ENCODE measurements at regions not wholly inside any gene's neighbourhood (a gene's known extent, or its start where the extent isn't known, plus 50 kb on each side); places are given as distances from the start of the nearest gene placed in this dataset.

- H3K27me3 Mint-ChIP-seq: no peaks in the 10 kb centered on the region
- CTCF ChIA-PET: no interaction called here
- no peaks in the 10 kb centered on the region for H3K9me3 Mint-ChIP-seq
- H3K36me3 Mint-ChIP-seq (ENCODE audit: low read depth): no peaks in the 10 kb centered on the region
- no peaks in the 10 kb centered on the region for H3K4me1 Mint-ChIP-seq
- DNase-seq (no peak), ATAC-seq (ENCODE audit: low read depth) (no peak)
- H3K27ac Mint-ChIP-seq: no peak overlapping the region
- POLR2A ChIA-PET: no interaction called here
- no peak overlapping the region for H3K4me3 Mint-ChIP-seq
- intact Hi-C loops (cut with micrococcal nuclease): no loop called here
- no peak for TF ChIP-seq CTCF (IDR thresholded peaks at IDR 0.05)
Observed at GRCh38 chr1:177701654-177702353, 268.1 kb downstream of the SEC16B start.

DNA sequence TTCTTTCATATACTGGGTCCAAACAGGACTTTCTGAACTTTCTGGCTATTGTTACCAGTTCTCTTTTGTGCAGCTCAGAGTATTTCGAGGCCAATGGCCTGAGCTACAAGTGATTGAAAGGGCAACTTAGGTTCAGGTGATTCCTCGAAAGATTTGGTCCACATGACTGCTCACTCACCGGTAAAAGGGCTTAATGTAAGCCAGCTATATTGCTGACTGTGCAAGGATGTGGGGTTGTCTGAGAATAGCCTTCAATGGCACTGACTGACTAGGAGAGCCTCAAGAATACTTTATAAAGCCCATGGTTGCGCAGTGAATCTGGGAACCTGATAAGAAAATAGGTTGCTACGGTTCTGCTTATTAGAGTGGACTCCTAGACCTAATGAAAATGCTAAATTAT, 269.0 kb downstream of the SEC16B start:
- no peak overlapping the region for H3K27ac Mint-ChIP-seq
- no peaks in the 10 kb centered on the region for H3K9me3 Mint-ChIP-seq
- ChIA-PET CTCF (no interaction called here), POLR2A (no interaction called here)
- H3K4me1 Mint-ChIP-seq: no peaks in the 10 kb centered on the region
- no peaks in the 10 kb centered on the region for H3K27me3 Mint-ChIP-seq
- DNase-seq (no peak), ATAC-seq (ENCODE audit: low read depth) (no peak)
- intact Hi-C loops (cut with micrococcal nuclease): no loop called here
- no peak for TF ChIP-seq CTCF (IDR thresholded peaks at IDR 0.05)
- H3K4me3 Mint-ChIP-seq: no peak overlapping the region
- H3K36me3 Mint-ChIP-seq (ENCODE audit: low read depth): no peaks in the 10 kb centered on the region

DNA sequence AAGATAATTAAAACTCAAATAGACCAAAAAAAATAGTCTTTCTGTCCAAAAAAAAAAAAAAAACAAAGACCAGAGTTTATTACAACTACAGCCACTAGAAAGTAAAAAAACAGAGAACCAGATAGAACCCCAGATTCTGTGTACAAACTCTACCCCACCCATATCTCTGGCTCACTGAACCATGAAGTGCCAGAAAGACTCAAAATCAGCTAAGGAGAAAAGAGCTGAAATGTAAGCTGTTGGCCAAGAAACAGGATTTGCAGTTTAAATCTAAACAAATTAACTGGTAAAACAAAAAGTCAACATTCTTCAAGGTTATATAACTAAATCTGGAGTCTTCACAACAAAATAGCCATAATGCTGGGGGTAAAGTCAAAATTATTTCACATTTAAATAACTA, 278.9 kb downstream of the SEC16B start:
- Mint-ChIP-seq H3K9me3 (peaks cover 4% of the 10 kb centered on the region), H3K4me1 (no peaks in the 10 kb centered on the region), H3K27me3 (no peaks in the 10 kb centered on the region), H3K4me3 (no peak overlapping the region), H3K27ac (no peak overlapping the region), H3K36me3 (ENCODE audit: low read depth) (no peaks in the 10 kb centered on the region)
- ChIA-PET POLR2A (no interaction called here), CTCF (no interaction called here)
- TF ChIP-seq CTCF (IDR thresholded peaks at IDR 0.05): no peak
- ATAC-seq (ENCODE audit: low read depth) (no peak), DNase-seq (no peak)
- intact Hi-C loops (cut with micrococcal nuclease): no loop called here

GRCh38 chr1:177687544-177687943, 282.3 kb downstream of the SEC16B start:
- DNase-seq (no peak), ATAC-seq (ENCODE audit: low read depth) (no peak)
- intact Hi-C loops (cut with micrococcal nuclease): no loop called here
- H3K4me3 Mint-ChIP-seq: no peak overlapping the region
- no peak for TF ChIP-seq CTCF (IDR thresholded peaks at IDR 0.05)
- H3K4me1 Mint-ChIP-seq: no peaks in the 10 kb centered on the region
- H3K27me3 Mint-ChIP-seq: no peaks in the 10 kb centered on the region
- no peak overlapping the region for H3K27ac Mint-ChIP-seq
- POLR2A ChIA-PET: no interaction called here
- no peaks in the 10 kb centered on the region for H3K36me3 Mint-ChIP-seq (ENCODE audit: low read depth)
- CTCF ChIA-PET: no interaction called here
- peaks cover 4% of the 10 kb centered on the region for H3K9me3 Mint-ChIP-seq

DNA sequence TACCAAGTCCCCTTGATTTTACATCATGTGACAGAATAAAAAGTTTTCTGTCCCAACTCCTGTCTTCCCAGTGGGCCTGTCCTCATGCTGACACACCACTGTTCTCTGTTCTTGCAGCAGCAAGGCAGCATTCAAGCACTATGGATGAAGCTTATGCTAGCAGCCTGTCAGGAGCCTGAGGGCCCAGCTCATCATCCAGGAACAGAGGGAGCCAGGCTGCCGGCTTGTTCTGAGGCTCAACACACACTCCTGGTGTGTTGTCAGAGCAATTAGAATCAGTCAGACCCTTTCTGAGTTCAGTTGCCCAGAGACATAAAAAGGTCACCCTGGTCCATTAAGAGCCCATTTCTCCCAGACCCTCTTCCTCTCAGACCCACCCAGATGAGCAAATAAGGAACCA, 282.9 kb downstream of the SEC16B start:
- intact Hi-C loops (cut with micrococcal nuclease): no loop called here

More for the DNA sequence above, 282.9 kb downstream of the SEC16B start:
- ATAC-seq (ENCODE audit: low read depth) (no peak), DNase-seq (no peak)
- ChIA-PET POLR2A (no interaction called here), CTCF (no interaction called here)
- Mint-ChIP-seq H3K9me3 (peaks cover 1% of the 10 kb centered on the region), H3K36me3 (ENCODE audit: low read depth) (no peaks in the 10 kb centered on the region), H3K4me3 (no peak overlapping the region), H3K27me3 (no peaks in the 10 kb centered on the region), H3K27ac (no peak overlapping the region), H3K4me1 (no peaks in the 10 kb centered on the region)
- TF ChIP-seq CTCF (IDR thresholded peaks at IDR 0.05): no peak
